ENCODE measurements at regions not wholly inside any gene's neighbourhood (a gene's known extent, or its start where the extent isn't known, plus 50 kb on each side); places are given as distances from the start of the nearest gene placed in this dataset.
A peak's percentile ranks its signal among the peaks of the same experiment; 100 is the strongest.

DNA sequence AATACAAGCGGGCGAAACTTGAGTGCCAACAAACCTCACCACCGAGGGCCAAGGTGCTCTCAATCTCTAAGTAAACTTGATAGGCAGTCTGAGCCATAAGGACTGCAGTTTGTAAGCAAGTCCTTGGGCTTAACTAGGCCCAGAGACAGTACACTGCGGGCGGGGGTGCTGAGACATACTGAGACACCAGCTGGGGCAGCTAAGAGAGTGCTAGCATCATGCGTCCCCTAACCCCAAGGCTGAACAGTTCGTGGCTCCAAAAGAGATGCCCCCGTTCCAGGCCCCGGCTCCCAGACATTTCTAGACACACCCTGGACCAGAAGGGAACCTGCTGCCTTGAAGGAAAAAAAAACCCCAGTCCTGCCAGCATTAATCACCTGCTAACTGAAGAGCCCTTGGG is 126.8 kb upstream of the PRDX4 start:
- no peak for DNase-seq

DNA sequence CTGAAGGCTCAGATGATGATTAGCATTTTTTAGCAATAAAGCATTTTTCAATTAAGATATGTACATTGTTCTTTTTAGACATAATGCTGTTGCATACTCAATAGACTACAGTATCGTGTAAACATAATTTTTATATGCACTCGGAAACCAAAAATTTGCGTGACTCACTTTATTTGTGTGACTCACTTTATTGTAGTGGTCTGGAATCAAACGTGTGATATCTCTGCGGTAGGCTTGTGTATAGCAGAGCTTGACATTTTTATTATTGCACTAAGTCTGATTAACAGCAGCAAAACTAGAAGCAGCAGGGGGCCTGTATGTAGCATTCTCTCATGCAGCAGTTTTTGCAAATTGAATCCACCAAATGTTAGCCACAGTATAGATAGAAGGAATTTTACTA is 119.1 kb upstream of the PRDX4 start:
- DNase-seq = peak; percentile 1

DNA sequence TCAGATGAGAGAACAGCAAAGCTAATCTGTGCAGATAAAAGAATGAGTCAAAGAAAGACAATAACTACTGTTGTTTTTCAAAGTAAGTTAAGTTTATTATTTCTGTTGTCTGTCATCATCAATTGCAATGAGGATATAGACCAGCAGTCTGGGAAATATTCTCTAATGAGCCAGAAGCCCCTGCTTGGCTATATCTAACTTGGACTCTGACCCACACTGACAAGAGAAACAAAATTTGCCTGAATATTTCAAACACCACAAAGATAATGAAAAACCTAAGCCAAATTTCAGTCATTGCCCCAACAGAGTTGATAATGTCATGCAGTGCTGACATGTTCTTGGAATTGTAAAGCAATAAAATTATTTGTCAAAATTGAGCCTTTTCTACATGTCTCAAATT is 115.0 kb upstream of the PRDX4 start:
- DNase-seq = no peak

DNA sequence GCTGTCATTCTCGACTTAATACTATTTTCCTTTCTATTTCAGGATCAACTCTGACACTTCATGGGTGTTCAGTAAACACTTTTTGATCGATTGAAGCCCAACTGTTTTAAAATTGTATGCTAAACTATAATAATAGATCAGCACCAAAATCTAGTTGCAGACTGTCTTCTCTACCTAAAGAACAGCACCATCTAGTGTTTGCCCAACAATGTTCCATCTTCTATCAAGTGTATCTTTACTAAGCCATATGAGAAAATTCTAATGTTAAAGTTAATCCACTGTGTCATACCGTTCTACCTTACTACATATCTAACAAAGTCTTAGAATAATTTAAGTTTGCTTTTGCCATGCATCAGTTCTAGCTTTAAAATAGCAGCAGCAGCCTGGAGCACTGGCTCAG is 113.0 kb upstream of the PRDX4 start:
- peak; percentile 28 for DNase-seq

DNA sequence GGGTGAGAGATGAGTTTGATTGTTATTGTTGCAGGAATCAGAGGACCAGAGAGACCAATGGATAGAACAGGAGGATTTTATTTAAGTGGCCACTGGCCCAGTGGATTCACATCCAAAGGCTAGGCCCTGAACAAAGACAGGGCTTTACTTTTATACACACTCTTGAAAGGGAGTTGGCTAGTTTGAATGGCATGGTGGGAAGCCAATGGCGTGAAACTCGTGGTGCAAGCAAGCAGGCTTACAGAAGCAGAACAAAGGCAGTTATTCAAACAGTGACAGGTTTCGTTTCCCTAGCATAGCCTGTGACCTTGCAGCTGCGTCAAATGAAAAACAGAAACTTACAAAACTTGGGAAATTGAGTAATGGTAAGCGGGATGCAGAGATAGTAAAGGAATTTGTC is 110.2 kb upstream of the PRDX4 start:
- no peak for DNase-seq

DNA sequence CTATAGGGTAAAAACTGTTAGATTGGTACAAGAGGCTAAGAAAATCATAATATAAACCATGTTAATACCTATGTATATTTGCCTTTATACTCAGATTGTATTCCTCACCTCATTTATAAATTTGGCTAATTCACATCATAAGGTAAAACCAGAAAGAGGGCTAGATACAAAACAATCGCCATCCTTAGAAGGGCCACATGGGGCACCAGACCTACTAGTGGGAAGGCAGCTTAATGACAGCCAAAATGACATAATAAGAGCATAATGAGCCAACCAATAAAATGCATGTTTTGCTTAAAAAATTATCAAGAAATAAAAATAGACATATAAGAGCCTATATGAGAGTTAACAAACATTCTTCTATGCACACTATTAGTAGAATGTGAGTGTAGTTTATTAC is 107.3 kb upstream of the PRDX4 start:
- no peak for DNase-seq

DNA sequence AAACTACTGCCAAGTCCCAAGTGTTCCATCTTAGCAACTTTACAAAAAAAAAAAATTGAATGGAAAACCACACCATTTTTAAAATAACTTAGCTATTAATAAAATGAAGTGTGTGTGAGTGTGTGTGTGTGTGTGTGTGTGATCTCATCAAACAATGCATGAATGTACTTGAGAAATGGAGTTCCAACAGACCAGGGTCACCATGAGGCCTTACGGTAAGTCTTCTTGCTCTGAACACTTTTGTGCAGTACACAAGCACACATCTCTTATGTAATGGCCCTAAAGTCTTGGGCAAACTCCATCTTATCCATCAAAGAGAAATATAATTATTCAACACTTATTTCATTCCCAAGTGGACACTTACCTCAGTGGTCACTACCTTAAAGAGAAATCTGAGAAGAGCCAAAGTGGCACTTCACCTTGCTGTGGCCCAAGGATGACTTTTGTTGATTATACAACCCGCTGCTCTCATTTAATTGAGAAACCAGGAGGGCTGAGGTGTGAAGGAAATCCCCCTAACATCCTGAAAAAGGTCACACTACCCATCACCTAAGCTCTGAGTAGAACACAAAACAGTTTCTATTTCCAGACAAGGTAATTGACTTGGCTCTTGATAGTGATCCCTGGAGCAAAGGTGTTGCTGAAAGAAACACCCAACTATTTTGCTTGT is 96.5 kb upstream of the PRDX4 start:
- no peak for DNase-seq

DNA sequence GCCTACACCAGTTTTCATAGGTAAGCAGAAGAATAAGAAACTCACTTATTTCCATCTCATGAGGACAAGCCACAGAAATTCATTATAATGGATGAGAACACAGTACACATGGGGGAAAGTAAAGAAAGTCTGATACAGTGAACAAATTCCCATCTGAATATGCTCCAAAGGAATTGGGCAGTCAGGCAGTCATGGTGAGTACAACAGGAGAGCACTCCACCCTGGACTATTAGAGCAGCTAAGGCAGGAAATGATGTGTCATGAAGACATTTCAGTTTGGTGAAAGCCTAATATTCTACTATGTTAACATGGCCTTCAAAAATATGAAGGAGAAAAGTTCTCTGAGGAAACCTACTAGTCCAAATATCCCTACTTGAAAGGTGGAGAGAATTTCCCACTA is 92.0 kb upstream of the PRDX4 start:
- no peak for DNase-seq

DNA sequence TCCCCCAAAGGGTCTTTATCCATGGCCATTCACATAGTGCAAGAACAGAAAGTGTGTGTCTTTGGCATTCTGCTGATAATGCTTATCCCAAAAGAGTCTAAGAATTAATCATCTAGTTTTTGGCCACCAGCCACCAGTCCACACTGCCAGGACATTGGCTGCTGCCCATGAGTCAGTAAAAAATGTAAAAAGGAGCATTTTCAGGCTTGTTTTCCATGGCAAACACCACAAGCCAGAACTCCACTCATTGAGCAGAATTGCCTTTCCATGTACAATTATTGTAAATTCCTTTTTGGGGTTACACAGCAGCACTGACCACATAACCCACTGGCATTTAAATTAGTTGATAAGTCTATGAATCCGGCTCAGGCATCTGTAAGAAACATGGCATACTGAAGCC is 89.2 kb upstream of the PRDX4 start:
- DNase-seq = no peak

DNA sequence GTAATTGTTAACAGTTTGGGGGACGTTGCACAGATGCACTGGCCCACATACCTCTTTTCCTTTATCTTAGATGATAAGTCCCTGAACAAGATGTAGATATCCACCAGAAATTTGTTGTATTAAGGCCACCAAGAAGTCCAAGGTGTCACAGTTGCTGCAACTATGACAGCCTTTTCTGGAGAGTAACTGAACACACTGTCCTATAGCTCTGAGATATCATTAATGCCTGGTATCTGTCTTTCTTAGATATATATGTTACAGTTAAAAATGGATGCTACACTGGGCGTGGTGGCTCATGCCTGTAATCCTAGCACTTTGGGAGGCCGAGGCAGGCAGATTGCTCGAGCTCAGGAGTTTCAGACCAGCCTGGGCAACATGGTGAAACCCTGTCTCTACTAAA is 77.8 kb upstream of the PRDX4 start:
- no peak for DNase-seq

DNA sequence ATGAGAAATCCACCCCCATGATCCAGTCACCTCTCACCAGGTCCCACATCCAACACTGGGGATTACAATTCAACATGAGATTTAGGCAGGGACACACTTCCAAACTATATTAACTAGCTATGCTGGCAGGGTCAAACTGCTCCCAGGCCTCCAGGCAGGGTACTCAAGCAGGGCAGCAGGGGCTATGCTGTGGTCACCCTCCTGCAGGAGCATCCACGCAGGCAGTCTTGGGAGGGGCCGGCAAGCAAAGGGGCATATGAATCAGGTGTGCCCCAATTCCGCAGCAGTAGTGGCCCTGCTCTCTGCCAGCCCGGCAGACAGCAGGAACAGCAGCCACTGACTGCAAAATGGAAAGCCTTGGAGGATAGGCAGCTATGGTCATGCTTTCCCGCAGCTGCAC is 74.6 kb upstream of the PRDX4 start:
- DNase-seq = no peak

DNA sequence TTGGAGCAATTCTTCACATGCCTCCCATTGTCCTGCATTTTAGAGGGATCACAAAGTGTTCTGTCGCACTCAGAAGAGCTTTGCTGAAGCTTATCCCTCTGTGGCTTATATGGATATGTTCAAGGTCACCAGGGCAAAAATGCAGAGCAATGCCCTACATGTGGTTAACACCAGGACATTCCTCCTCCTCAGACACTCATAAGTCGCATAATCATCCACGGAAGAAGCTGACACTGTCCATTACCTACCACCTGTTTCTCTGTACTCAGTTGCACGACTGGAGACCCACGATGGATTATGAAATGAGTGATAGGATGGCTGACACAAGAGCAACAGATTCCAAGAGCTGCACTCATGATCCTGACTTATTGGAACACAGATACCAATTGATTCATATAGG is 68.7 kb upstream of the PRDX4 start:
- DNase-seq = no peak

DNA sequence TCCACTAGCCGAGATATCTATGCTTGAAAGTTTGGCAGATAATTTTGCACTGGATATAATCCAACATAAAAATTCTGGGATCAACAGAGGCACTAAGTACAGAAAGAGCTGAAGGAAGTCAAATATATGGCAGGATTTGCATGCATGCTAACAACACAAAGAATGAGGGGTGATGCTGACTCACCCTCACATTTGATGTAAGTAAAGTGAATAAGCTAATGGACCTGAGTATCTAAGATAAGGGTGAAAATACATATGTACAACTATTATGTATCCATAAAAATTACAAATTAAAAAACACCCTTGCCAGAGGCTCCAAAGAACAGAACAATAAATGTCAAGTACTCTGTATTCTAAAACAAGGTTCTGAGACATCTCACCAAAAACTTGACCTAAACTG is 63.8 kb upstream of the PRDX4 start:
- no peak for DNase-seq

DNA sequence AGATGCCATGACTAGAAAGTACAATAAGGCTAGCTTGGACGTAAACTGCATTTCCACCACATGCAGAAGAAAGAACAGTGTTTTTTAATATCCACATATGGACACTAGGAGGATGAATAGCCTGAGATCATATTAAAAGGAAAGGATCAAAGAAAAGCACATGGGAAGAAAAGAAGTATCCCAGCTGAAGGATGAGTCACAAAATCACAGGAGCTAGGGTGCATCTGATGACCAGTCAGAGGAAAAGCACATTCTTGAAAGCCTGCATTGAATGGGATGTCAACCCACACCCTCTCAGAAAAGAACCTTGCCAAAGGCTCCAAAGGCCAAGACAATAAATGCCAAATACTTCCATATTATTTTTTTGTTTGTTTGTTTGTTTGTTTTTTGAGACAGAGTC is 56.8 kb upstream of the PRDX4 start:
- DNase-seq = peak; percentile 3

DNA sequence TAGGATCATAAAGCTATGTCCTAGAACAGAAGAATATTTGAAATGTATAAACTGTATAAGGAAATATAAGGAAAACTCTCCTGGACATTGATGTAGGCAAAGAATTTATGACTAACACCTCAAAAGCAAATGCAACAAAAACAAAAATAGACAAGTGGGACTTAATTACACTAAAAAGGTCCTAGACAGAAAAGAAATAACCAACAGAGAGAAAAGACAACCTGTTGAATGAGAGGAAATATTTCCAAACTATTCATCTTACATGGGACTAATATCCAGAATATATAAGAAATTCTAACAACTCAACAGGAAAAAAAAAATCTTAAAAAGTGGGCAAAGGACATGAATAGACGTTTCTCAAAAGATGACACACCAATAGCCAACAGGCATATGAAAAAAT is 54.4 kb upstream of the PRDX4 start:
- DNase-seq = no peak

DNA sequence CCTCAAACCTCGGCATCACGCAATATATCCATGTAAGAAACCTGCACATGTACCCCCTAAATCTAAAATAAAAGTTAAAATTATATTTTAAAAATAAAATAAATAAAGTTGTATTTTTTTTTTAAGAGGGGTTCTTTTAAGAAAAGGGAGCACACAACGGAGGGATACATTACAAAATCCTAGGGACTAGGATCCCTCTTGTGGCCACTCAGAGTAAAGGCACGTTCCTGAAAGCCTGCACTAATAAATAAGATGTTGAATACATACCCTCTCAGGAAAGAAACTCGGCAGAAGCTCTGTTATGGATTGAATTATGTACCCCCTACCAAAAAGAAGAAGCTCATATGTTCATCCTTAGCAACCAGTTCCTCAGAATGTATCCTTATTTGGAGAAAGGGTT is 50.9 kb upstream of the PRDX4 start:
- peak; percentile 45 for DNase-seq
